ENCODE measurements at regions not wholly inside any gene's neighbourhood (a gene's known extent, or its start where the extent isn't known, plus 50 kb on each side); places are given as distances from the start of the nearest gene placed in this dataset.

DNA sequence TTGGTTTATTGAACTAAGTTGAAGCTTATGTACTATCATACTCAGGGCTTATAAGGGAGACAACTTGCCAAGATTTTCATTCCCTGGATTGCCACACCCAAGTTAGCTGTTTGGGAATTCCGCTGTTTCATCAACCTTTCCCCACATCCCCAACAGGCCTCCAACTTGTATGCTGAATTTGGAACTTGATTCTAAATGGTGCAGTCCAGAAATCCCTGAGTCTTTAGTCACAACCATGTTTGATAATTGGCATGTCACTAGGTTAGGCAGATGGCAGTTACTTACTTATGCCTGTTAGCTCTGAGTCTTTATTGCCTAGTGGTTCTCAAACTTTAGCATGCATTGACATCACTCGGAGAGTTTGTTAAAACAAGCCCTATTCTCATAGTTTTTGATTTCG lies 135.4 kb upstream of the PRPS1L1 start:
- TF ChIP-seq TEAD4 (IDR thresholded peaks at IDR 0.05) (no peak), NFIC (IDR thresholded peaks at IDR 0.05) (no peak), EGR1 (IDR thresholded peaks at IDR 0.05) (no peak), ZBTB7A (IDR thresholded peaks at IDR 0.05; ENCODE audit: low read depth) (no peak), EP300 (IDR thresholded peaks at IDR 0.05; ENCODE audit: borderline replicate concordance) (no peak), RAD21 (IDR thresholded peaks at IDR 0.05; ENCODE audit: low read depth) (no peak), TAF1 (IDR thresholded peaks at IDR 0.05; ENCODE audit: low read depth) (no peak), CREB1 (IDR thresholded peaks at IDR 0.05; ENCODE audit: low read depth) (no peak), FOXM1 (IDR thresholded peaks at IDR 0.05; ENCODE audit: borderline replicate concordance, low read depth) (no peak)
- TF ChIP-seq, protein P1, sequence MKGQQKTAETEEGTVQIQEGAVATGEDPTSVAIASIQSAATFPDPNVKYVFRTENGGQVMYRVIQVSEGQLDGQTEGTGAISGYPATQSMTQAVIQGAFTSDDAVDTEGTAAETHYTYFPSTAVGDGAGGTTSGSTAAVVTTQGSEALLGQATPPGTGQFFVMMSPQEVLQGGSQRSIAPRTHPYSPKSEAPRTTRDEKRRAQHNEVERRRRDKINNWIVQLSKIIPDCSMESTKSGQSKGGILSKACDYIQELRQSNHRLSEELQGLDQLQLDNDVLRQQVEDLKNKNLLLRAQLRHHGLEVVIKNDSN (IDR thresholded peaks at IDR 0.05): no peak
- TF ChIP-seq, protein P2, sequence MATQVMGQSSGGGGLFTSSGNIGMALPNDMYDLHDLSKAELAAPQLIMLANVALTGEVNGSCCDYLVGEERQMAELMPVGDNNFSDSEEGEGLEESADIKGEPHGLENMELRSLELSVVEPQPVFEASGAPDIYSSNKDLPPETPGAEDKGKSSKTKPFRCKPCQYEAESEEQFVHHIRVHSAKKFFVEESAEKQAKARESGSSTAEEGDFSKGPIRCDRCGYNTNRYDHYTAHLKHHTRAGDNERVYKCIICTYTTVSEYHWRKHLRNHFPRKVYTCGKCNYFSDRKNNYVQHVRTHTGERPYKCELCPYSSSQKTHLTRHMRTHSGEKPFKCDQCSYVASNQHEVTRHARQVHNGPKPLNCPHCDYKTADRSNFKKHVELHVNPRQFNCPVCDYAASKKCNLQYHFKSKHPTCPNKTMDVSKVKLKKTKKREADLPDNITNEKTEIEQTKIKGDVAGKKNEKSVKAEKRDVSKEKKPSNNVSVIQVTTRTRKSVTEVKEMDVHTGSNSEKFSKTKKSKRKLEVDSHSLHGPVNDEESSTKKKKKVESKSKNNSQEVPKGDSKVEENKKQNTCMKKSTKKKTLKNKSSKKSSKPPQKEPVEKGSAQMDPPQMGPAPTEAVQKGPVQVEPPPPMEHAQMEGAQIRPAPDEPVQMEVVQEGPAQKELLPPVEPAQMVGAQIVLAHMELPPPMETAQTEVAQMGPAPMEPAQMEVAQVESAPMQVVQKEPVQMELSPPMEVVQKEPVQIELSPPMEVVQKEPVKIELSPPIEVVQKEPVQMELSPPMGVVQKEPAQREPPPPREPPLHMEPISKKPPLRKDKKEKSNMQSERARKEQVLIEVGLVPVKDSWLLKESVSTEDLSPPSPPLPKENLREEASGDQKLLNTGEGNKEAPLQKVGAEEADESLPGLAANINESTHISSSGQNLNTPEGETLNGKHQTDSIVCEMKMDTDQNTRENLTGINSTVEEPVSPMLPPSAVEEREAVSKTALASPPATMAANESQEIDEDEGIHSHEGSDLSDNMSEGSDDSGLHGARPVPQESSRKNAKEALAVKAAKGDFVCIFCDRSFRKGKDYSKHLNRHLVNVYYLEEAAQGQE (IDR thresholded peaks at IDR 0.05; ENCODE audit: low read depth): no peak

DNA sequence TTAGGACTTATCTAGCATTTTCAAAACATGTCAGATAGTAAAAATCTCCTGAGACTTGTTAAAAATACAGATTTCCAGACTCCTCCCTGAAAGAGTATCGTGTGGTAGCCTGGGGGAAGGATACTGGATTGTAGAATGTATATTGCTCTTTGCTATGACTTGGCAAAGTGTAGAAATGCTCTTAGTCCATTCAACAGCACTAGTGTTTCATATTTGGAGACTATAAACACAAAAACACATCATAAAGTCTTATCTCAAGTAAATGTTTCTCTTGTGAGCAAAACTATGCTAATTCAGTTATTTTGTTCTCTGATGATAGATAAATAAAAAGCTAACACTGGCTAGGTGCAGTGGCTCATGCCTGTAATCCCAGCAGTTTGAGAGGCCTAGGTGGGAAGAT lies 137.5 kb upstream of the PRPS1L1 start:
- TF ChIP-seq CREB1 (IDR thresholded peaks at IDR 0.05; ENCODE audit: low read depth): no peak
- no peak for TF ChIP-seq NFIC (IDR thresholded peaks at IDR 0.05)
- TF ChIP-seq, protein P2 (IDR thresholded peaks at IDR 0.05; ENCODE audit: low read depth): no peak
- TF ChIP-seq RAD21 (IDR thresholded peaks at IDR 0.05; ENCODE audit: low read depth): no peak
- TF ChIP-seq EP300 (IDR thresholded peaks at IDR 0.05; ENCODE audit: borderline replicate concordance): no peak
- TF ChIP-seq, protein P1 (IDR thresholded peaks at IDR 0.05): no peak
- no peak for TF ChIP-seq FOXM1 (IDR thresholded peaks at IDR 0.05; ENCODE audit: borderline replicate concordance, low read depth)
- TF ChIP-seq, protein P3, sequence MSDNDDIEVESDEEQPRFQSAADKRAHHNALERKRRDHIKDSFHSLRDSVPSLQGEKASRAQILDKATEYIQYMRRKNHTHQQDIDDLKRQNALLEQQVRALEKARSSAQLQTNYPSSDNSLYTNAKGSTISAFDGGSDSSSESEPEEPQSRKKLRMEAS (IDR thresholded peaks at IDR 0.05): no peak
- TF ChIP-seq CEBPB (IDR thresholded peaks at IDR 0.05): no peak
- no peak for TF ChIP-seq TAF1 (IDR thresholded peaks at IDR 0.05; ENCODE audit: low read depth)
- TF ChIP-seq EGR1 (IDR thresholded peaks at IDR 0.05): no peak
- TF ChIP-seq ZBTB7A (IDR thresholded peaks at IDR 0.05; ENCODE audit: low read depth): no peak
- no peak for TF ChIP-seq YY1 (IDR thresholded peaks at IDR 0.05; ENCODE audit: low read depth)
- TF ChIP-seq TEAD4 (IDR thresholded peaks at IDR 0.05): no peak
- no peak for TF ChIP-seq TCF12 (IDR thresholded peaks at IDR 0.05; ENCODE audit: low read depth)

DNA sequence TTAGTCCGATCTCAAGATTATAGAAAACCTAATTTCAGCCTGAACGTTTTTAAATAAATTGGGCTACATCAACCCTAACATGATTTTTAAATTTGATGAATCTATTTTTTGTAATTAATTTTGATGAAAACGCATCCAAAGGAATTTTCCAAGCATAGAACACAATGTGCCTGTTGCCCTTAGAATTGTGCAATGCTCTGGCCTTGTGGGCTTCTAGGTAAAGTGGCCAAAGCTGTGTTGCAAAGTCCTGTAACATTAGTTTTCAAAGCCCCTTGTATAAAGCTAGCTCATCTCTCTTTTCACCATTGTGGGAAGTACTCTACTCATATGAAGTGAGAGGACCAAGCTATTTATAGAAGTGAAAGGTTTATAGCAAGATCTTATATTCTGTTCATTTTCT lies 138.4 kb upstream of the PRPS1L1 start:
- no peak for TF ChIP-seq CREB1 (IDR thresholded peaks at IDR 0.05; ENCODE audit: low read depth)
- TF ChIP-seq RAD21 (IDR thresholded peaks at IDR 0.05; ENCODE audit: low read depth): no peak
- TF ChIP-seq NFIC (IDR thresholded peaks at IDR 0.05): no peak
- TF ChIP-seq ZBTB7A (IDR thresholded peaks at IDR 0.05; ENCODE audit: low read depth): no peak
- TF ChIP-seq, protein P3 (IDR thresholded peaks at IDR 0.05): no peak
- TF ChIP-seq, protein P1 (IDR thresholded peaks at IDR 0.05): no peak
- TF ChIP-seq EP300 (IDR thresholded peaks at IDR 0.05; ENCODE audit: borderline replicate concordance): no peak
- TF ChIP-seq TEAD4 (IDR thresholded peaks at IDR 0.05): no peak
- TF ChIP-seq FOXM1 (IDR thresholded peaks at IDR 0.05; ENCODE audit: borderline replicate concordance, low read depth): no peak
- TF ChIP-seq TAF1 (IDR thresholded peaks at IDR 0.05; ENCODE audit: low read depth): no peak
- no peak for TF ChIP-seq EGR1 (IDR thresholded peaks at IDR 0.05)
- TF ChIP-seq TCF12 (IDR thresholded peaks at IDR 0.05; ENCODE audit: low read depth): no peak
- no peak for TF ChIP-seq YY1 (IDR thresholded peaks at IDR 0.05; ENCODE audit: low read depth)
- TF ChIP-seq, protein P2 (IDR thresholded peaks at IDR 0.05; ENCODE audit: low read depth): no peak
- no peak for TF ChIP-seq CEBPB (IDR thresholded peaks at IDR 0.05)

DNA sequence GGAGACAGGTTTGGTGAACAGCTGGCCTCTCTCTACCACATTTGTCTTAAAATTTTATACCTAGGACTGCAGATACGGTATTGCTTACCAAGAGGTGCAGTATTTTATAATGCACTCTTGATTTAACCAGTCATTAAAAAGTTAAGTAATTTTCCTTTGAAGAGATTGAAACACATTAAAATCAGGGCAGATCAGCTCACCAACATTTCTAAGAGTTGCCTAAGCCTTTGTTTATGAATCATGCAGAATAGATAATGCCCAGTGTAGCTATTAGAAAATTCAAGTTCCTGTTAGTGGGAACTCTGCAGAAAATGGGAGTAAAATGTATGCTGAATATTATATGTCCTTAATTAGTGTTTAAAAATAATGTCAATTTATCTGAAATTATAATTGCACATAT lies 140.2 kb upstream of the PRPS1L1 start:
- TF ChIP-seq EP300 (IDR thresholded peaks at IDR 0.05; ENCODE audit: borderline replicate concordance): no peak
- TF ChIP-seq CEBPB (IDR thresholded peaks at IDR 0.05): no peak
- TF ChIP-seq TAF1 (IDR thresholded peaks at IDR 0.05; ENCODE audit: low read depth): no peak
- no peak for TF ChIP-seq EGR1 (IDR thresholded peaks at IDR 0.05)
- no peak for TF ChIP-seq NFIC (IDR thresholded peaks at IDR 0.05)
- TF ChIP-seq CREB1 (IDR thresholded peaks at IDR 0.05; ENCODE audit: low read depth): no peak

Data from Ishikawa (cell line).